WI38 (cell line): ENCODE measurements at regions not wholly inside any gene's neighbourhood (a gene's known extent, or its start where the extent isn't known, plus 50 kb on each side); places are given as distances from the start of the nearest gene placed in this dataset.
"Not testable (repeated sequence)": the region's sequence is repeated elsewhere in the genome, so short reads cannot be mapped to it uniquely, and the experiment has no call there.

Experiments
- H3K4me3 ChIP-seq: 2 replicates; pipeline ENCODE4 v1.5.1; 2011; ENCODE audit warnings: low read depth, mild to moderate bottlenecking, control low read depth, low read length
- CTCF ChIP-seq: IDR thresholded peaks from 2 replicates; pipeline ENCODE4 v1.5.1; 2012; ENCODE audit warnings: low read depth, mild to moderate bottlenecking, control low read depth, low read length

- H3K4me3 ChIP-seq, result no peak overlapping the region
Observed at GRCh38 chr18:70411876-70412435, 123.1 kb downstream of the SOCS6 start.

GRCh38 chr18:70411307-70411706, 122.5 kb downstream of the SOCS6 start:
- no peak for TF ChIP-seq CTCF
- H3K4me3 ChIP-seq, result no peak overlapping the region

More at GRCh38 chr18:70411876-70412435, 123.1 kb downstream of the SOCS6 start:
- TF ChIP-seq CTCF, result no peak

- no peak for TF ChIP-seq CTCF
- H3K4me3 ChIP-seq, result no peak overlapping the region
Observed at GRCh38 chr18:70405052-70405451, 116.2 kb downstream of the SOCS6 start.

GRCh38 chr18:70400476-70400875, 111.6 kb downstream of the SOCS6 start:
- no peak overlapping the region for H3K4me3 ChIP-seq
- TF ChIP-seq CTCF, result no peak

- H3K4me3 ChIP-seq, result no peak overlapping the region
- no peak for TF ChIP-seq CTCF
Observed at GRCh38 chr18:70398076-70398475, 109.2 kb downstream of the SOCS6 start.

- no peak overlapping the region for H3K4me3 ChIP-seq
- TF ChIP-seq CTCF, result no peak
Observed at GRCh38 chr18:70397259-70397925, 108.5 kb downstream of the SOCS6 start.

- H3K4me3 ChIP-seq, result not testable (repeated sequence)
Observed at GRCh38 chr18:70395771-70396170, 106.9 kb downstream of the SOCS6 start.

GRCh38 chr18:70394672-70395071, 105.8 kb downstream of the SOCS6 start:
- no peak overlapping the region for H3K4me3 ChIP-seq
- no peak for TF ChIP-seq CTCF
